Calu3 (cell line): ENCODE measurements at regions not wholly inside any gene's neighbourhood (a gene's known extent, or its start where the extent isn't known, plus 50 kb on each side); places are given as distances from the start of the nearest gene placed in this dataset.

Experiments used
- BruUV-seq: library from RNA; stranded (reverse); fragments of 400-500 nt; replicated peaks from 2 replicates; lab custom pipeline; 2021; lab: Mats Ljungman, UMichigan
- CTCF ChIA-PET: fragments of 300-600 bp; sonication (Branson Sonifier 250); formaldehyde crosslinking; loops from one replicate; lab custom pipeline; 2022; ENCODE audit warnings: antibody characterized with exemption; lab: Charles Lee
- DNase-seq: peaks from one replicate; pipeline ENCODE4 v3.0.0; 2022
- H3K27ac Mint-ChIP-seq: one replicate; pipeline ENCODE4 v1.8.0; 2022; ENCODE audit warnings: mixed read lengths; ENCODE audit not compliant: unreplicated experiment
- H3K27me3 Mint-ChIP-seq: one replicate; pipeline ENCODE4 v1.8.0; 2022; ENCODE audit warnings: mixed read lengths; ENCODE audit not compliant: unreplicated experiment
- H3K36me3 Mint-ChIP-seq: one replicate; pipeline ENCODE4 v1.8.0; 2022; ENCODE audit warnings: mild to moderate bottlenecking, moderate library complexity, mixed read lengths; ENCODE audit not compliant: insufficient read depth, unreplicated experiment
- H3K4me1 Mint-ChIP-seq: one replicate; pipeline ENCODE4 v1.8.0; 2022; ENCODE audit warnings: mild to moderate bottlenecking, low read depth, mixed read lengths; ENCODE audit not compliant: unreplicated experiment
- H3K4me3 Mint-ChIP-seq: one replicate; pipeline ENCODE4 v1.8.0; 2022; ENCODE audit warnings: mild to moderate bottlenecking, low read depth, moderate library complexity, mixed read lengths; ENCODE audit not compliant: unreplicated experiment
- H3K9me3 Mint-ChIP-seq: one replicate; pipeline ENCODE4 v1.8.0; 2022; ENCODE audit warnings: low read depth, mixed read lengths; ENCODE audit not compliant: unreplicated experiment
- intact Hi-C: fragments of 100-400 bp; cut with micrococcal nuclease; formaldehyde crosslinking; loops from one replicate; pipeline ENCODE4 v1.10.0; 2022; ENCODE audit not compliant: unreplicated experiment
- TF ChIP-seq, protein P1 (sequence below): fragments of 200-600 bp; IDR thresholded peaks from one replicate; pipeline ENCODE4 v1.8.0; 2022; ENCODE audit warnings: antibody characterized with exemption; ENCODE audit not compliant: unreplicated experiment

DNA sequence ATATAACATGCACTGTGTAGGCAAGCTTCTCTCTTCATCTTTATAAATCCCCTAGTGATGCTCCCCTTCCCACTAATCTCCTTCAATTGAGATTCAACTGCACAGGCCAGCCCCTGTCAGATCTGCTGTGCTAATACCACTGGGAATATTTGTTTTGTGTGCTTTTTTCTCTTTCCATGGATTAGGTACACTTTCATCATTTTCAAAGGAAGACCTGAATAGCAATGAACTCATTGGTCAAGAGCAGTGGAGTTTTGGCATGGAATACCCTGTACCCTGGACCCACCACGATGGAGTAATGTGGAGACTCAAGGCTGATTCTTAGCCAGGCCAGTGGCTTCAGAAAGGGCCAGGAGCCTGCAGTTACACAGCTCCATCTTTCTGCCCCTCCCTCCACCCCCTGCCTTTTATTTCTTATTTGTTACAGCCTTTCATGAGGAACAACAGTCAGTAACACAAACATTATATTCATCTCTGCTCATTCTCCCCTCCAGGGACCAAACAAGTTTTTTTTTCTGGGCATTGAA is 75.4 kb upstream of the KCNG1 start:
- H3K27ac Mint-ChIP-seq, result no peak overlapping the region
- CTCF ChIA-PET, result interaction anchor here (1.0 to 2.0 kb wide), 3 partner anchors 12 to 111 kb away, joined by 3 to 9 read pairs (median 3); no protein-coding TSS in a partner anchor
- TF ChIP-seq, protein P1, sequence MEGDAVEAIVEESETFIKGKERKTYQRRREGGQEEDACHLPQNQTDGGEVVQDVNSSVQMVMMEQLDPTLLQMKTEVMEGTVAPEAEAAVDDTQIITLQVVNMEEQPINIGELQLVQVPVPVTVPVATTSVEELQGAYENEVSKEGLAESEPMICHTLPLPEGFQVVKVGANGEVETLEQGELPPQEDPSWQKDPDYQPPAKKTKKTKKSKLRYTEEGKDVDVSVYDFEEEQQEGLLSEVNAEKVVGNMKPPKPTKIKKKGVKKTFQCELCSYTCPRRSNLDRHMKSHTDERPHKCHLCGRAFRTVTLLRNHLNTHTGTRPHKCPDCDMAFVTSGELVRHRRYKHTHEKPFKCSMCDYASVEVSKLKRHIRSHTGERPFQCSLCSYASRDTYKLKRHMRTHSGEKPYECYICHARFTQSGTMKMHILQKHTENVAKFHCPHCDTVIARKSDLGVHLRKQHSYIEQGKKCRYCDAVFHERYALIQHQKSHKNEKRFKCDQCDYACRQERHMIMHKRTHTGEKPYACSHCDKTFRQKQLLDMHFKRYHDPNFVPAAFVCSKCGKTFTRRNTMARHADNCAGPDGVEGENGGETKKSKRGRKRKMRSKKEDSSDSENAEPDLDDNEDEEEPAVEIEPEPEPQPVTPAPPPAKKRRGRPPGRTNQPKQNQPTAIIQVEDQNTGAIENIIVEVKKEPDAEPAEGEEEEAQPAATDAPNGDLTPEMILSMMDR, result no peak
- BruUV-seq, result no TSS peak
- peaks cover 9% of the 10 kb centered on the region for H3K4me1 Mint-ChIP-seq
- intact Hi-C loops, result no loop called here
- no peaks in the 10 kb centered on the region for H3K9me3 Mint-ChIP-seq
- H3K27me3 Mint-ChIP-seq, result peaks cover 64% of the 10 kb centered on the region
- no peak overlapping the region for H3K4me3 Mint-ChIP-seq
- no peaks in the 10 kb centered on the region for H3K36me3 Mint-ChIP-seq
- DNase-seq, result no peak

DNA sequence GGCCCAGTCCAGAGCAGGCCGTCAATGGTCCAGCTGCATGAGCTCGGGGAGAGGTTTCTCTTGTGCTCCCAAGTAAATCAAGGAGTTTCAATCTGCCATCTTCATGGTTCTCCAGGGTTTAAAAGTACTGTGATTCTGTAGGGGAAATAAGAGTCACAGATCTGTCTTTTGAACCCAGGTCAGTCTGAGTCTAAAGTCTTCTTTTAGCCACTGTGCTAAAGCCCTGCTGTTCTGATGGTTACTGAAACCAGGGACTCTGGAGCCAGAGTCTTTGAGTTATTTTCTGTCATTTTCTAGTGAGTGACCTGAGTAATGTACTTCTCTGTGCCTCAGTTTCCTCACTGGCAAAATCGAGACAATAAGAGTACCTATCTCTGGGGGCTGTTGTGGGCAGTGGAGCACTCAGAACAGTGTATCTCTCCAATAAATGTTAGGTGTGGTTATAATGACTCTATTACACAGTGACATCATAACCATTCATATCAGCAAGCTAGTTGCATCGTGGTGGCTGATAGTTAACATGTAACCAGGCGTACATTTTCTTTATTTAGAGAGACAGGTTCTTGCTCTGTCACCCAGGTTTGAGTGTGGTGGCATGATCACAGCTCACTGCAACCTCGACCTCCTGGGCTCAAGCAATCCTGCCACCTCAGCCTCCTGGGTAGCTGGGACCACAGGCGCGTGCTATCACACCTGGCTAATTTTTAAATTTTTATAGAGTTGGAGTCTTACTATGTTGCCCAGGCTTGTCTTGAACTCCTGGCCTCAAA is 74.6 kb upstream of the KCNG1 start:
- Mint-ChIP-seq H3K27me3 (peaks cover 64% of the 10 kb centered on the region), H3K4me3 (no peak overlapping the region), H3K4me1 (peaks cover 9% of the 10 kb centered on the region), H3K9me3 (no peaks in the 10 kb centered on the region), H3K36me3 (no peaks in the 10 kb centered on the region), H3K27ac (no peak overlapping the region)
- CTCF ChIA-PET, result interaction anchor here (1.0 to 2.0 kb wide), 2 partner anchors 11 to 110 kb away, joined by 3 to 9 read pairs; no protein-coding TSS in a partner anchor
- BruUV-seq, result no TSS peak
- intact Hi-C loops, result no loop called here
- no peak for DNase-seq
- TF ChIP-seq, protein P1, result no peak

- no TSS peak for BruUV-seq
- DNase-seq, result no peak
- Mint-ChIP-seq H3K4me3 (no peak overlapping the region), H3K36me3 (no peaks in the 10 kb centered on the region), H3K27me3 (peaks cover 67% of the 10 kb centered on the region), H3K9me3 (no peaks in the 10 kb centered on the region), H3K27ac (no peak overlapping the region), H3K4me1 (peaks cover 9% of the 10 kb centered on the region)
- intact Hi-C loops, result no loop called here
- CTCF ChIA-PET, result interaction anchor here (2.0 kb wide), 1 partner anchor 10 kb away, joined by 9 read pairs; no protein-coding TSS in a partner anchor
- TF ChIP-seq, protein P1, result no peak
These were observed 73.8 kb upstream of the KCNG1 start for GRCh38 chr20:51096582-51097267.

DNA sequence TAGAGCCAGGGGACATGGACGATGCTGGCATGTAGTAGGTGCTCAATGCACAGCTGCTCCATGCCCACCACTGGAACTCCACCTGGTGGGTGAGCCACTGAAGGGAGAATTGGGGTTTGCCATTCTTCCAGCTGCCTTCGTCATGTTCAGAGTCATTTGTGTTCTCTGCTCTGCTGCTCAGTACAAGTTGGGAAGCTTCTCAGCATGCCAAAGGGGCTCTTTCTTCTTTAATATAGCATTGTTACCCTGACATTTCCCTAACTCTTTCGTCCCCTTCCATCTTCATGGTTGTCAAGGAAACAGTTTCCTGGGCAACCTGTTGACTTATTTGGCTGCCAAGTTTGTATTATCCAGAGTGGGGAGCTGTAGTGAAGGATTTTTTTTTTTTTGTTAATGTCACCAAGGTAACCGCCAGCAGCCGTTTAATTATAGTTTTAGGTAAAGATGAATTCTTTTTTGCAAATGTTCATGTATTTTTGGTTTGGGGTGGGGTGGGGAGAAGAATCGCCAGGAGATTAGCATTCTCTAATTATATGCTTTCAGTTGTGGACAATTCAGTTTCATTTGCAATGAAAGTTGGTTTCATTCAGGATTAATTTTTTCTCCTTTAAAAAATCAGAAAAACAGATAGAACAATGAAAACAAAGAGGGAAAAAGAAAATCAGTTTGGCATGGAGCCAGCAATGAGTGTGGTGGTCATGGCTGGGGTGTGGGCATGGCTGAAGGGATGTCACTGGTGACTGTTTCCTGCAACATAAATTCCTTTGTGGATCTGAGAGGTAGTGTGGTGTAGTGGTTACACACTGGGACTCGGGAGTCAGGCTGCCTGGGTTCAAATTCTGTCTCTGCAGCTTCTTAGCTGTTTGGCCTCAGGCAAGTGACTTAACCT is 73.0 kb upstream of the KCNG1 start:
- TF ChIP-seq, protein P1, result no peak
- CTCF ChIA-PET, result interaction anchor here (1.4 kb wide), 1 partner anchor 10 kb away, joined by 3 read pairs; no protein-coding TSS in a partner anchor
- BruUV-seq, result no TSS peak
- intact Hi-C loops, result no loop called here
- Mint-ChIP-seq H3K27ac (no peak overlapping the region), H3K27me3 (peaks cover 76% of the 10 kb centered on the region), H3K36me3 (no peaks in the 10 kb centered on the region), H3K9me3 (no peaks in the 10 kb centered on the region), H3K4me3 (no peak overlapping the region), H3K4me1 (peaks cover 9% of the 10 kb centered on the region)
- no peak for DNase-seq
